GM12891 (cell line): ENCODE measurements at regions not wholly inside any gene's neighbourhood (a gene's known extent, or its start where the extent isn't known, plus 50 kb on each side); places are given as distances from the start of the nearest gene placed in this dataset.
"Not testable (repeated sequence)": the region's sequence is repeated elsewhere in the genome, so short reads cannot be mapped to it uniquely, and the experiment has no call there.

Experiments
- PAX5 ChIP-seq: IDR thresholded peaks from 2 replicates; pipeline ENCODE4 v1.6.1; 2011; ENCODE audit warnings: low read length, moderate library complexity, mild to moderate bottlenecking; ENCODE audit not compliant: insufficient read depth, severe bottlenecking
- POLR2A ChIP-seq: IDR thresholded peaks from 2 replicates; pipeline ENCODE4 v1.6.1; 2011; ENCODE audit warnings: low read depth, low read length, control low read depth
- POLR2AphosphoS5 ChIP-seq: IDR thresholded peaks from 2 replicates; pipeline ENCODE4 v1.6.1; 2011; ENCODE audit warnings: low read depth, low read length, control low read depth
- POU2F2 ChIP-seq: IDR thresholded peaks from 2 replicates; pipeline ENCODE4 v1.6.1; 2011; ENCODE audit warnings: low read depth, mild to moderate bottlenecking, control low read depth, low read length, moderate library complexity
- SPI1 ChIP-seq: IDR thresholded peaks from 2 replicates; pipeline ENCODE4 v1.6.1; 2011; ENCODE audit warnings: low read depth, low read length, control low read depth
- TAF1 ChIP-seq: IDR thresholded peaks from 2 replicates; pipeline ENCODE4 v1.6.1; 2011; ENCODE audit warnings: low read depth, low read length, control low read depth

DNA sequence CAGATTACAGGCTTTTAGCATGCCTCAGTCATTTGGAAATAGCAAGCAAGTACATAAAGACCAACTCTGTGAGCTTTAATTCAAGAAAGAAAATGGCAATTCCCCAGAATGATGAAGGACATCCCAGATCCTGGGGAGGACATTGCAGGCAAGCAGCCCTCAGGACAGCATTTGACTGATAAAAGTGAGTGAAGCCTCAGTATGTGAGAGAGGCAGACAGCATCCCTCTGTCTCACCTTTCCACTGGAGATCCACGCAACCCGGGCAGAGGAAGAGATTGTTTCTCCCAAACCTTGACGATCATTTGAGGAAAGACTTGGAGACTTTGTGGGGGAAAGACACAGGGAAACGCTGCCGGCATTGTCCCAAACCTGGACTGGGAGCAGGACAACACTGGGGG is 128.0 kb upstream of the PABPC3 start:
- TF ChIP-seq POLR2A, SPI1, TAF1, POU2F2, POLR2AphosphoS5, PAX5: not testable (repeated sequence)
